GM12878 (cell line): ENCODE measurements at regions not wholly inside any gene's neighbourhood (a gene's known extent, or its start where the extent isn't known, plus 50 kb on each side); places are given as distances from the start of the nearest gene placed in this dataset.

Experiments
- ATAC-seq: fragments of 200-7000 bp; cut with Tn5 transposase; 3 replicates; pipeline ENCODE4 v1.9.1; 2020; ENCODE audit warnings: mild to moderate bottlenecking, moderate library complexity
- BruUV-seq: library from RNA; stranded (reverse); fragments of 400-500 nt; replicated peaks from 2 replicates; lab custom pipeline; 2021; lab: Mats Ljungman, UMichigan
- CTCF ChIA-PET: fragments of 300-600 bp; sonication (Branson Sonifier 250); formaldehyde crosslinking; extraction: SDS; loops from one replicate; lab custom pipeline; 2021; ENCODE audit warnings: inconsistent platforms; lab: Yijun Ruan, JAX
- POLR2A ChIA-PET: fragments of 350-600 bp; formaldehyde crosslinking; extraction: SDS; loops from one replicate; lab custom pipeline; 2021; ENCODE audit warnings: inconsistent platforms; lab: Charles Lee
- RAD21 ChIA-PET: fragments of 300-600 bp; sonication (Branson Sonifier 250); formaldehyde crosslinking; loops from one replicate; lab custom pipeline; 2023; ENCODE audit warnings: antibody characterized with exemption; ENCODE audit not compliant: unreplicated experiment; lab: Charles Lee
- SMC1A ChIA-PET: fragments of 300-600 bp; sonication (Branson Sonifier 250); formaldehyde crosslinking; loops from one replicate; lab custom pipeline; 2023; ENCODE audit not compliant: unreplicated experiment, uncharacterized antibody; lab: Charles Lee
- DNase-seq: peaks from one replicate; pipeline ENCODE4 v3.0.0-alpha.2; 2011; ENCODE audit warnings: low read depth, low spot score
- FAIRE-seq: peaks from 3 replicates; lab custom pipeline; 2011; peaks lifted over from hg19 to GRCh38; lab: Jason Lieb, UNC
- H2AFZ ChIP-seq: 2 replicates; pipeline ENCODE4 v1.6.0; 2011; ENCODE audit warnings: low read depth, low read length, control low read depth; ENCODE audit not compliant: control insufficient read depth
- H3K27ac ChIP-seq: 2 replicates; pipeline ENCODE4 v1.5.1; 2011; ENCODE audit warnings: control low read depth; ENCODE audit not compliant: control insufficient read depth, insufficient read depth
- H3K27me3 ChIP-seq, 2 experiments: replicated peaks in 1 of 2; 2 replicates each; pipeline versions ENCODE4 v1.6.0 to v1.6.1; 2011; ENCODE audit warnings: low read length in 1 of 2; ENCODE audit not compliant: control insufficient read depth in 2 of 2, insufficient read depth in 2 of 2
- H3K36me3 ChIP-seq, 2 experiments: 2 replicates each; pipeline ENCODE4 v1.5.1; 2011; ENCODE audit warnings: low read length in 1 of 2; ENCODE audit not compliant: control insufficient read depth in 2 of 2, insufficient read depth in 2 of 2
- H3K4me1 ChIP-seq: 2 replicates; pipeline ENCODE4 v1.6.1; 2011; ENCODE audit warnings: mild to moderate bottlenecking, low read length, moderate library complexity, mixed read lengths; ENCODE audit not compliant: control insufficient read depth, insufficient read depth
- H3K4me2 ChIP-seq: 2 replicates; pipeline ENCODE4 v1.6.0; 2011; ENCODE audit warnings: control low read depth; ENCODE audit not compliant: control insufficient read depth, insufficient read depth
- H3K4me3 ChIP-seq: fragments of 200-600 bp; sonication (generic); 2 replicates; pipeline ENCODE4 v1.5.1; 2016
- H3K79me2 ChIP-seq: 2 replicates; pipeline ENCODE4 v1.6.0; 2011; ENCODE audit warnings: low read length; ENCODE audit not compliant: control insufficient read depth, insufficient read depth
- H3K9ac ChIP-seq: 2 replicates; pipeline ENCODE4 v1.8.0; 2011; ENCODE audit warnings: low read length, control low read depth, mixed read lengths; ENCODE audit not compliant: control insufficient read depth, insufficient read depth
- H3K9me3 ChIP-seq: replicated peaks from 3 replicates; pipeline ENCODE4 v1.5.1; 2011; ENCODE audit warnings: mild to moderate bottlenecking, low read length; ENCODE audit not compliant: control insufficient read depth, insufficient read depth
- H4K20me1 ChIP-seq: 2 replicates; pipeline ENCODE4 v1.6.0; 2011; ENCODE audit not compliant: control insufficient read depth, insufficient read depth
- BACH1 ChIP-seq: fragments of 450-650 bp; IDR thresholded peaks from 2 replicates; pipeline ENCODE4 v1.6.1; 2017; ENCODE audit warnings: mild to moderate bottlenecking, borderline replicate concordance
- FOXK2 ChIP-seq: fragments of 450-650 bp; IDR thresholded peaks from 2 replicates; pipeline ENCODE4 v1.6.1; 2017; ENCODE audit warnings: mild to moderate bottlenecking, moderate library complexity
- NR2C2 ChIP-seq: IDR thresholded peaks from 2 replicates; pipeline ENCODE4 v1.6.1; 2011; ENCODE audit warnings: borderline replicate concordance, low read depth; ENCODE audit not compliant: control insufficient read depth, insufficient read length
- PAX5 ChIP-seq: IDR thresholded peaks from 2 replicates; pipeline ENCODE4 v1.6.1; 2011; ENCODE audit warnings: low read depth, low read length, borderline replicate concordance
- PML ChIP-seq: IDR thresholded peaks from 2 replicates; pipeline ENCODE4 v1.6.1; 2012; ENCODE audit warnings: low read length, inconsistent platforms
- RFX5 ChIP-seq: IDR thresholded peaks from 2 replicates; pipeline ENCODE4 v1.6.1; 2011; ENCODE audit warnings: low read depth, low read length, improper control_type of control experiment
- WGBS: methylation state at CpG from one replicate; pipeline ENCODE4 v1.1.6; 2016; ENCODE audit warnings: low lambda C conversion rate; ENCODE audit not compliant: insufficient replicate concordance, insufficient coverage; ENCODE audit errors: missing lambda C conversion rate; 5-methylcytosine and 5-hydroxymethylcytosine counted together
- in situ Hi-C: fragments of 300-500 bp; cut with MboI; formaldehyde crosslinking; loops from 9 replicates; pipeline ENCODE4 v1.14.3; 2018; ENCODE audit warnings: mixed read lengths
- intact Hi-C: fragments of 100-400 bp; cut with micrococcal nuclease; formaldehyde crosslinking; loops from one replicate; pipeline ENCODE4 v1.14.2; 2022; ENCODE audit not compliant: unreplicated experiment
- TF ChIP-seq, protein P1 (sequence below): fragments of 450-650 bp; formaldehyde crosslinking; IDR thresholded peaks from 2 replicates; pipeline ENCODE4 v1.5.0; 2022; ENCODE audit warnings: mild to moderate bottlenecking, missing genetic modification characterization

DNA sequence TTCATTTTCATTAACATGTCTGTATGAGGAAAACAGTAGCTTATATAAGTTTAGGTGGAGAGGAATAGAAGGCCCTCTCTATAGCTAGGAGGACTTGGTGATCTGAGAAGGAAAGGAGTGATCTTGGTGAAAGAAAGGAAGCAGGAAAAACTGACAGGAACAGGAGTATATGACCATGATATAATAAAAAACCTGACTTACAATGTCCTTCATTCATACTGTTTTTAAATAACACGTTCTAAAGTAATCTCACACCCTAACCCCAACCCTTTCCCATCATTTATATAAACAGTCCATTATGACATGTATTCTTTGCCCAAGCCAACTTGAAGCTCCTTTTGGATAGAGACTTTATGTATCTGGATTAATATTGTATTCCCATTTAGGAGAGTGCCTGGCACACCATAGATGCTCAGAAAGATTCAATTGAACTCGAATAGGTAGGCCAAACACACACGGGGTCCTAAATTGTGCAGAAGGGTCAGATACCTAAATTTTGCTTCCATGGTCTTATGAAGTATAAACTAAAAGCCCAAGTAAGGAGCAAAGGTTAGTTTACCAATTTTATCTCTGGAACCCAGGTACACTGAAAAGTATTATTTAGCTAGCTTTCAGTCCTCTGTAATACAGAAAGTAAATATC lies 75.9 kb downstream of the OR2B2 start:
- ChIA-PET SMC1A (interaction anchor here (0.8 to 7.6 kb wide), 11 partner anchors 14 to 59 kb away, joined by 3 to 85 read pairs (median 5); a partner anchor contains a TSS), CTCF (interaction anchor here (1.0 to 3.7 kb wide), 11 partner anchors 13 to 60 kb away, joined by 3 to 31 read pairs (median 6); a partner anchor contains a TSS), RAD21 (interaction anchor here (0.6 to 6.1 kb wide), 12 partner anchors 13 to 702 kb away, joined by 3 to 74 read pairs (median 7); a partner anchor contains a TSS), POLR2A (interaction anchor here (1.0 to 6.7 kb wide), 11 partner anchors 14 to 1793 kb away, joined by 3 to 107 read pairs (median 8); a partner anchor contains a TSS)
- no peaks in the 10 kb centered on the region for H3K9me3 ChIP-seq
- H3K79me2 ChIP-seq = peaks cover 48% of the 10 kb centered on the region
- in situ Hi-C loops = loop anchor here (5.0 to 10.0 kb wide), 3 partner anchors 56 to 1711 kb away; a partner anchor contains a TSS
- H3K9ac ChIP-seq = peak overlapping the region; percentile 96
- H3K27me3 ChIP-seq = no peaks in the 10 kb centered on the region
- FAIRE-seq (no peak), ATAC-seq (no peak), DNase-seq (no peak)
- peak overlapping the region; percentile 78 for H3K4me3 ChIP-seq
- no TSS peak for BruUV-seq
- H3K27ac ChIP-seq = peak overlapping the region; percentile 93
- intact Hi-C loops = loop anchor here (10.0 kb wide), 1 partner anchor 299 kb away; no protein-coding TSS in a partner anchor
- H2AFZ ChIP-seq = peak overlapping the region; percentile 7
- no peaks in the 10 kb centered on the region for H3K36me3 ChIP-seq
- peak overlapping the region; percentile 62 for H3K4me2 ChIP-seq
- TF ChIP-seq PML (no peak), FOXK2 (no peak), RFX5 (no peak), BACH1 (no peak), NR2C2 (no peak), PAX5 (no peak)
- TF ChIP-seq, protein P1, sequence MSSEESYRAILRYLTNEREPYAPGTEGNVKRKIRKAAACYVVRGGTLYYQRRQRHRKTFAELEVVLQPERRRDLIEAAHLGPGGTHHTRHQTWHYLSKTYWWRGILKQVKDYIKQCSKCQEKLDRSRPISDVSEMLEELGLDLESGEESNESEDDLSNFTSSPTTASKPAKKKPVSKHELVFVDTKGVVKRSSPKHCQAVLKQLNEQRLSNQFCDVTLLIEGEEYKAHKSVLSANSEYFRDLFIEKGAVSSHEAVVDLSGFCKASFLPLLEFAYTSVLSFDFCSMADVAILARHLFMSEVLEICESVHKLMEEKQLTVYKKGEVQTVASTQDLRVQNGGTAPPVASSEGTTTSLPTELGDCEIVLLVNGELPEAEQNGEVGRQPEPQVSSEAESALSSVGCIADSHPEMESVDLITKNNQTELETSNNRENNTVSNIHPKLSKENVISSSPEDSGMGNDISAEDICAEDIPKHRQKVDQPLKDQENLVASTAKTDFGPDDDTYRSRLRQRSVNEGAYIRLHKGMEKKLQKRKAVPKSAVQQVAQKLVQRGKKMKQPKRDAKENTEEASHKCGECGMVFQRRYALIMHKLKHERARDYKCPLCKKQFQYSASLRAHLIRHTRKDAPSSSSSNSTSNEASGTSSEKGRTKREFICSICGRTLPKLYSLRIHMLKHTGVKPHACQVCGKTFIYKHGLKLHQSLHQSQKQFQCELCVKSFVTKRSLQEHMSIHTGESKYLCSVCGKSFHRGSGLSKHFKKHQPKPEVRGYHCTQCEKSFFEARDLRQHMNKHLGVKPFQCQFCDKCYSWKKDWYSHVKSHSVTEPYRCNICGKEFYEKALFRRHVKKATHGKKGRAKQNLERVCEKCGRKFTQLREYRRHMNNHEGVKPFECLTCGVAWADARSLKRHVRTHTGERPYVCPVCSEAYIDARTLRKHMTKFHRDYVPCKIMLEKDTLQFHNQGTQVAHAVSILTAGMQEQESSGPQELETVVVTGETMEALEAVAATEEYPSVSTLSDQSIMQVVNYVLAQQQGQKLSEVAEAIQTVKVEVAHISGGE (CRISPR knock-in tag) = no peak
- no peaks in the 10 kb centered on the region for H4K20me1 ChIP-seq
- no peaks in the 10 kb centered on the region; the same call in 1 of the 2 replicates for H3K4me1 ChIP-seq
- WGBS = 3% methylated on average over 3 of the region's 3 CpGs
